ENCODE measurements at regions not wholly inside any gene's neighbourhood (a gene's known extent, or its start where the extent isn't known, plus 50 kb on each side); places are given as distances from the start of the nearest gene placed in this dataset.

GRCh38 chr7:67758551-67758950 lies 761.9 kb downstream of the TYW1 start:
- DNase-seq (no peak), ATAC-seq (ENCODE audit: insufficient read depth, low read depth) (no peak)
- no peaks in the 10 kb centered on the region for H3K27me3 ChIP-seq (ENCODE audit: insufficient read depth, low read length, poor library complexity)
- no peaks in the 10 kb centered on the region for H3K4me1 ChIP-seq (ENCODE audit: insufficient read depth, low read length)
- H4K20me1 ChIP-seq (ENCODE audit: insufficient read depth, low read length), result no peaks in the 10 kb centered on the region
- H2AFZ ChIP-seq (ENCODE audit: low read depth, low read length), result no peak overlapping the region
- TF ChIP-seq CTCF (IDR thresholded peaks at IDR 0.05; ENCODE audit: borderline replicate concordance, extremely low read depth, low read length, poor library complexity, severe bottlenecking) (no peak), EZH2 (IDR thresholded peaks at IDR 0.05; ENCODE audit: borderline replicate concordance, low read depth, low read length, severe bottlenecking) (no peak)
- no peaks in the 10 kb centered on the region for H3K9me3 ChIP-seq (ENCODE audit: insufficient read depth, low read length, severe bottlenecking)
- no peak overlapping the region for H3K4me2 ChIP-seq (ENCODE audit: insufficient read depth, low read length)
- H3K36me3 ChIP-seq (ENCODE audit: insufficient read depth, low read length), result no peaks in the 10 kb centered on the region
- H3K9ac ChIP-seq (ENCODE audit: low read depth, low read length), result no peak overlapping the region
- H3K79me2 ChIP-seq (ENCODE audit: insufficient read depth, low read length), result no peaks in the 10 kb centered on the region
- H3K4me3 ChIP-seq (ENCODE audit: low read depth in 1 of 2, low read length in 2 of 2), result no peak overlapping the region
- no peak overlapping the region for H3K27ac ChIP-seq (ENCODE audit: low read length)

- TF ChIP-seq CTCF (IDR thresholded peaks at IDR 0.05; ENCODE audit: borderline replicate concordance, extremely low read depth, low read length, poor library complexity, severe bottlenecking) (no peak), EZH2 (IDR thresholded peaks at IDR 0.05; ENCODE audit: borderline replicate concordance, low read depth, low read length, severe bottlenecking) (no peak)
- Histone ChIP-seq H3K9ac (ENCODE audit: low read depth, low read length) (no peak overlapping the region), H3K27me3 (ENCODE audit: insufficient read depth, low read length, poor library complexity) (no peaks in the 10 kb centered on the region), H3K9me3 (ENCODE audit: insufficient read depth, low read length, severe bottlenecking) (no peaks in the 10 kb centered on the region), H3K79me2 (ENCODE audit: insufficient read depth, low read length) (no peaks in the 10 kb centered on the region), H3K4me2 (ENCODE audit: insufficient read depth, low read length) (no peak overlapping the region), H2AFZ (ENCODE audit: low read depth, low read length) (no peak overlapping the region), H3K36me3 (ENCODE audit: insufficient read depth, low read length) (no peaks in the 10 kb centered on the region), H3K27ac (ENCODE audit: low read length) (no peak overlapping the region), H4K20me1 (ENCODE audit: insufficient read depth, low read length) (no peaks in the 10 kb centered on the region), H3K4me1 (ENCODE audit: insufficient read depth, low read length) (no peaks in the 10 kb centered on the region), H3K4me3 (ENCODE audit: low read depth in 1 of 2, low read length in 2 of 2) (no peak overlapping the region)
- no peak for ATAC-seq (ENCODE audit: insufficient read depth, low read depth)
- DNase-seq, result no peak
These were observed 764.3 kb downstream of the TYW1 start for GRCh38 chr7:67760971-67761370.

DNA sequence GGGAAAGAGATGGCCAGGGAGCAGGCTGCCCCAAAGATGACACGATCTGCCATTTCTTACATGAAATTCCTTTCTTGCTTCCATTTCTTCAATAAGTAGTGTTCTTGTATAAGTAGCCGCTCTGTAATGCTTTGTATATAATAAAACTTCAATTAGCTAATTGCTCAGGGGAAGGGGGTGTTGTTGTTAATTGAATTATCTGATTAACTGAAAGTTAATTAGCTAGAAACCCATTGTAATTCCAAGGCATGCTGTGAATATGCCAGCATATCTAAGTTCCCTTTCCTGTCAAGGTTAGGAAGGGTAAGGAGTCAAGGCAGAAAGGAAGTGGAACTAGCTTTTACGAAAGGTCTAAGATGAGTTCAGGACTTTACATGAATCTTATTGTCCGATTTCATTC lies 765.9 kb downstream of the TYW1 start:
- Histone ChIP-seq H3K4me3 (ENCODE audit: low read depth in 1 of 2, low read length in 2 of 2) (no peak overlapping the region), H3K4me1 (ENCODE audit: insufficient read depth, low read length) (no peaks in the 10 kb centered on the region), H2AFZ (ENCODE audit: low read depth, low read length) (no peak overlapping the region), H3K4me2 (ENCODE audit: insufficient read depth, low read length) (no peak overlapping the region), H3K79me2 (ENCODE audit: insufficient read depth, low read length) (no peaks in the 10 kb centered on the region), H3K27ac (ENCODE audit: low read length) (no peak overlapping the region), H3K9me3 (ENCODE audit: insufficient read depth, low read length, severe bottlenecking) (no peaks in the 10 kb centered on the region), H4K20me1 (ENCODE audit: insufficient read depth, low read length) (no peaks in the 10 kb centered on the region), H3K36me3 (ENCODE audit: insufficient read depth, low read length) (no peaks in the 10 kb centered on the region), H3K9ac (ENCODE audit: low read depth, low read length) (no peak overlapping the region), H3K27me3 (ENCODE audit: insufficient read depth, low read length, poor library complexity) (no peaks in the 10 kb centered on the region)
- TF ChIP-seq CTCF (IDR thresholded peaks at IDR 0.05; ENCODE audit: borderline replicate concordance, extremely low read depth, low read length, poor library complexity, severe bottlenecking) (no peak), EZH2 (IDR thresholded peaks at IDR 0.05; ENCODE audit: borderline replicate concordance, low read depth, low read length, severe bottlenecking) (no peak)
- ATAC-seq (ENCODE audit: insufficient read depth, low read depth), result no peak
- DNase-seq, result no peak

GRCh38 chr7:67764289-67764688 lies 767.7 kb downstream of the TYW1 start:
- no peak for TF ChIP-seq CTCF (IDR thresholded peaks at IDR 0.05; ENCODE audit: borderline replicate concordance, extremely low read depth, low read length, poor library complexity, severe bottlenecking)
- TF ChIP-seq EZH2 (IDR thresholded peaks at IDR 0.05; ENCODE audit: borderline replicate concordance, low read depth, low read length, severe bottlenecking), result no peak
- no peaks in the 10 kb centered on the region for H3K4me1 ChIP-seq (ENCODE audit: insufficient read depth, low read length)
- H4K20me1 ChIP-seq (ENCODE audit: insufficient read depth, low read length), result no peaks in the 10 kb centered on the region
- H3K4me3 ChIP-seq (ENCODE audit: low read depth in 1 of 2, low read length in 2 of 2), result no peak overlapping the region
- H3K9ac ChIP-seq (ENCODE audit: low read depth, low read length), result no peak overlapping the region
- no peaks in the 10 kb centered on the region for H3K36me3 ChIP-seq (ENCODE audit: insufficient read depth, low read length)
- H3K9me3 ChIP-seq (ENCODE audit: insufficient read depth, low read length, severe bottlenecking), result no peaks in the 10 kb centered on the region
- no peak overlapping the region for H2AFZ ChIP-seq (ENCODE audit: low read depth, low read length)
- DNase-seq (no peak), ATAC-seq (ENCODE audit: insufficient read depth, low read depth) (no peak)
- no peaks in the 10 kb centered on the region for H3K27me3 ChIP-seq (ENCODE audit: insufficient read depth, low read length, poor library complexity)
- H3K27ac ChIP-seq (ENCODE audit: low read length), result no peak overlapping the region
- no peaks in the 10 kb centered on the region for H3K79me2 ChIP-seq (ENCODE audit: insufficient read depth, low read length)
- H3K4me2 ChIP-seq (ENCODE audit: insufficient read depth, low read length), result no peak overlapping the region

All from DND-41 (cell line).